IPS-NIHi11 (cell line): ENCODE measurements at regions not wholly inside any gene's neighbourhood (a gene's known extent, or its start where the extent isn't known, plus 50 kb on each side); places are given as distances from the start of the nearest gene placed in this dataset.

Source experiments
- DNase-seq: peaks from one replicate; pipeline ENCODE4 v3.0.0; 2012; ENCODE audit warnings: mixed read lengths, low spot score

DNA sequence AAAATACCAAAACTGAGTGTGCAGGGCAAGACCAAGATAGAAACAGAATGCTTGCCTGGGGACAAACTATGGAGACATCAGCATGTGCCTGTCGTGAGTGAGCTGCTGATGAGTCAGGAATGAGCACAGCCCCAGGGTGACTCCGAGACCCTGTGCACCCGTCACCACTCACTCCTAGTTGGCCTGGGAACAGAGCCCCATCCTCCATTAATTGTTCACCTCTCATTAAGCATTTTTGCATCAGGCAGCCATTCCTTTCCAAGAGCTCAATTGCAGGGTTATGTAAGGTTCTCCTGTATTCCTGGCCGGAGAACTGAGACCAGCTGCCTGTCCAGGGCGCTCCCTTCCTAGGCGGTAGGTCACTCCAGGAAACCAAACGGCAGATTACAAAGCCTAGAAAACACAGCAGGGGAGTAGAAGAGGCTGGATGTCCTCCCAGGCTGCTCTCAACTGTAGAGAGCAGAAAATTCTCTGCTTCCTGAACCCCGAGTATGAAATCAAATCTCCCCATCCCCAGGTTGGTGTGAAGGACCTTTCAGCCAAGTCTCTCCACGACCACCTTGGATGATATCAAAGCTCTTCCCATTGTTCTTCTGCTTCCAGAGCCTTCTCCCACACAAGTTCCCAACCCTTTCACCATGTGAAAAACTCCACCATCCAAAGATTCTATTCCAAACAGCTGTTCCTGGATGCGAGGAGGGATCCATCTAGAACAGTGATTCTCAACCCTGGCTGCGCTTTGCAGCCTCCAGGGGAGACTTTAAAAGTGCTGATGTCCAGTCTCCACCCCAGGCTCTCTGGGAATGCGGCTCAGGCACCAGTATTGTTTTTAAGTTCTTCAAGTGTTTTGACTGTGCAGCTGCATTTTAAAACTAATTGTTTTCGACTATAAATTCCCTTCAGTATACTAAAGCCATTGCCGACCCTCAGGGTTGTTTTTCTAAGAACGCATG, 532.6 kb upstream of the JARID2 start:
- DNase-seq = no peak

DNA sequence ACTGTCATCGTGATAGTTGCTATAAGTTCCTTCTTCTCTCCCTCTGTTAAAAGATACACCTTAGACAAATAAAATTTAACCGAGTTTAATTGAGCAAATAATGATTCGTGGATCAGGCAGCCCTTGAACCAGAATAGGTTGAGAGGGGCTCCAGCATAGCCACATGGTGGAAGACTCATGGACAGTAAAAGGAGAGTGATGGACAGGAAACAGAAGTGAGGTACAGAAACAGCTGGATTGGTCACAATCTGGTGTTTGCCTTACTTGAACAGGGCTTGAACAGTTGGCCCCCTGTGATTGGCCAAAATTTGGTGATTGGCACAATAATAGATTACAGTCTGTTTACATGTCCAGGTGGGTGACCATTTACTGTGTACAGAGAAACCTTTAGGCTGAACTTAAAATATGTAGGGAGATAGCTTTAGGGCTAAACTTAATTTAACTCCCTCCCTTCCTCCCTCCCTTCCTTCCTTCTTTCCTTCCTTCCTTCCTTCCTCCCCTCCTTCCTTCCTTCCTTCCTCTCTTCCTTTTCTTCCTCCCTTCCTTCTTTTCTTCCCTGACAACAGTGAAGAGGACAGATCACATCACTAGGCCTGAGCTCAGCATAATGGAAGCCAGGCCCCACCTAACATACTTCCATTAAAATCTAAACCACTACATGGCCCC, 531.8 kb upstream of the JARID2 start:
- DNase-seq = no peak

DNA sequence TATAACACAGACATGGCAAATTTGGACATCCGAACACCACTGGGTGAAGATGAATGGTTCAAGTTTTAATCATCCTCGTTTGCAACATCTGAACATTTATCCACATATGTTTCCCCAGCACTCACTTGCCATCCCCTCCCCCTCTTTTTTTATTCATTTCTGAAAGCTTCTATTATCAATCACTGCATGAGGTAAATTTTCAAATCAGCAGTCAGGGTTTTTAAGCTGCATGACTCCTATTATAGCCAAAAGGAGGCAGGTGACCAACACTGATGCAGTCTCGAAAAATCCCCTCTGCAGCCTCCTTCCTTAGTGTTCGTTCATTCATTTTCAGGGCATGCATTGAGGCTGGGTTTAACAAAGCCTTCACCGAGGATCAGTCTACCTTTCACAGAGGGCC, 530.8 kb upstream of the JARID2 start:
- DNase-seq = no peak

DNA sequence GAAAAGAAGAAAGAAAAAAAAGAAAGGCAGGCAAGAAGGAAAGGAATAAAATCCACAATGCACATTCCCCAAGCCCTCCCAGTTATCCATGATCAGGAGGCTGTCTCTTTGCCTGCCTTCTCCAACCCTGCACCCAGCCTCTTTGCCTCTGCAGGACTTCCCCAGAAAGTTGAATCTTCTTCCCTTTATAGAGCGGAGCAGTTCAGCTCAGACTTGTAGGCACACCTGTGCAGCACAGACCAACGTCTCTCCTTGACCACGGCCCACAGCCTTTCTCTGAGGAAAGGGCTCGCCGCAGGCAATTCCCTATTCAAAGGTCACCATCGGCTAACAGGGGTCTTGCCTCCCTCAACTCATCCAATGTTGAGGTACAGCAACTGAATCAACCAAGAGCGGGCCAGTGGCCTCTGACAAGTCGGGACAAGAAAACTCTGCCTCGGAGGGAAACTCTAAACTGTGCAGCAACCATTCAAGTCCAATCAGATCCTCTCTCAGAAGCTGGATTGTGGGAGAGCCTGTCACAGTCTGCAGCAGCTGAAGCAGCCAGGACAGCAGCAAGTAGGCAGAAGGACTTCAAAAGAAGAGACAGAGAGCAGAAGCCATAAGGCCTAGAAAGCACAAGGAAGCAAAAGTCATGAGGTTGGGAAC, 529.2 kb upstream of the JARID2 start:
- DNase-seq = no peak

DNA sequence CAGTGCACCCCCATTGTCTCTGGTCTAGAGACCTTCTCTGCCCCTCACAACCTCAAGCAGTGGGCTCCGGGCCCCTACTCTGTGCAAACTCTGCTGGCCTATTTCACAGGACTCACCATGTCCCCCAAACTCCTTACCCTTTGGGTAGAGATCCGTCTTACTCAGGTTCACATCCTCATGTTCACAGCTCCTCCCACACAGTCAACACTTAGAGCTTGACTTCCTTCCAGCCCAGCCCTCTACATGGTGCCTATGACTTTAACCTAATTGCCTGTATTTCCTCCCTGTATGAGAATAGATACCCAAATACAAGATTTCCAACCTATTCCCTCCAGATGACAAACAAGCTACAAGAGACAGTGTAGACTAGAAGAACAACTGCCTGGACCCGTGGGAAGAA, 528.6 kb upstream of the JARID2 start:
- no peak for DNase-seq

DNA sequence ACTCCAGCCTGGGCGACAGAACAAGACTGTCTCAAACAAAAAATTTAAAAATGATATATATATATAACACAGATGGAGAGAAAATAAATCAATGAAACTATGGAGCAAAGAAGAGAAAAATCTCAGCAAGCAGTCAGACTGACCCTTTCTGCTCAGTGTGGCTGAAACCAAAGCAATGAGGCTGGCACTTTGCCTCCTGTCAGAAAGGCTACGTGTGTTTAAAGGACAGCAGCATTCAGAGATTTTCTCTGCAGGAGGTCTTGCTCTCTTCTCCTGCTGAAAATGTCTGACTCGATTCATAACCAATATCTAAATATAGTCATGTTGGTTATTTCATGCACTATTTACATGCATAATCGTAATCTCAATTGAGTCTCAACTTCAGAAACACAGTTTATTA, 527.0 kb upstream of the JARID2 start:
- no peak for DNase-seq

DNA sequence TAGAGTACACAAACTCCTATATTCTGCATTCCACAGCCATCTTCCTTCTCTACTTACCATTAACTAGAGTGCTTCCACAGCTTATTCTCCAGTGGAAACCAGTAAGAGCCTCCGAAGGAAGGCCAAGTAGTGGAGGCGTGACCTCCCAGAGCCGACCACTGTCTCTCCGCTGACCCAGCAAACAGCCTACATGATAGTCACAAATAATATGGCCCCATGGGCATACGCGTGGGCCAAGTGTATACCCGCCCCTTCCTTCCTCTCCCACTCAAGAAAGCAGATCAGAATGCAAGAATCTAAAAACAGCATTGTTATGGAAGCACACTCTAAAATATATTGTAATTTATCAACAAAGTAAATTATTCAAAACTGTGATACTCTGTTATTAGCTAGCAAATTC, 526.6 kb upstream of the JARID2 start:
- DNase-seq = no peak

DNA sequence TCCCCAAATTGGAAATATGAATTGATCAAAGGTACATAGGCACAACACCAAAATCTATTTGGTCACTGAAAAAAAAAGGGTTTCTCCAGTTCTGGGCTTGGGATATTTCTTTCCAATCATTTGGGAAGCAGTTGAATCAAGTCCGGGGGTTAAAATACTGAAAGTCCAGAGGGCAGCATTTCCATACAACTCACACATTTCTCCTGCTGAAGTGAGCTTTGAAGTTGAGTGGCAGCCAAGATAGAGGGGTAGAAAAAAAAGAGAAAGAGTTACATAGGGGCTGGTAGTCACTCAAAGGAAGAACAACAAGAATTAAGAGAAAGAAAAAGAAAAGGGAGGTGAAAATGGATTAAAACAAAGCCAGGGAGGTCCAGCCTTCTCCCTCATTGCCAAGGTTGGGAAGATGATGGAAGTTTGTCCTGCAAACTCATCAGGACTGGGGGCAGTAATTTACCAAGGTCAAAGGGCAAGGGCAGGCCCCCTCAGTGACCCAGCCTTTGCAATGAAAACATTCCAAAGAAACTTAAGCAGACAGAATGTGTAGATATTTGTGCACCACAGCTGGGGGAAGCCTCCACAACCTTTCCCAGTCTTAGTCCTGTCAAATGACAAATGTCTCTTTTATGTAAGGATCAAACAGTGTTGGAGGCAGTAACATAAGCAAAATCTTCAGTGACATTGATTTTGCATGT, 525.3 kb upstream of the JARID2 start:
- DNase-seq = no peak

DNA sequence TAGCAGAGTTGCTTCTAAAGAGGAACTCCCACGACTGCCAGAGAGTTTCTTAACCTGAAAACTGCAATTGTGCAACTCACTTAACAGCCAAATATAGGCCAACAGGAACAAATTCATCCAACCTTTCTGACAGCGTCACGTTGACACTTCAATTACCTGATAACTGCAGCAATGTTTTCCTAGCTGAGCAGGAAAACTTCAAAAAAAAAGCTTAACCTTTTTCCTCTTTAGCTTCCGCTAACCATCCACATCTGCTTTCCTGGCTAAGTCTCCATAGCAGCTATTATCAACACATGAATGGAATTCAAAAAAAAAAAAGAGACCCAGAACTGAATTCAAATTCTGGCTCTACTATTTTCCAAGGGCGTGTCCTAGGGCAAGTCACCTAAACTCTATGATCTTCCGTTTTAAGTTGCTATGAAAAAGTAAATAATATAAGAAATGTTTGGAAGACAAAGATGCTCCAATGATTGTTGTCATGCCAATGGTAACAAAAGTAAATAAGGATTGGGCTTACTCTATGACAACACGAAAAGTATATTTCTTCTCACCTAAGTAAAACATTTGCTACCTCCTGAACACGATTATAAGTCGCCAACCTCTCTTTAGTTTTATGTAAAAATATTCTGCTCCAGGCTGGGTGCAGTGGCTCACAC, 524.6 kb upstream of the JARID2 start:
- no peak for DNase-seq

DNA sequence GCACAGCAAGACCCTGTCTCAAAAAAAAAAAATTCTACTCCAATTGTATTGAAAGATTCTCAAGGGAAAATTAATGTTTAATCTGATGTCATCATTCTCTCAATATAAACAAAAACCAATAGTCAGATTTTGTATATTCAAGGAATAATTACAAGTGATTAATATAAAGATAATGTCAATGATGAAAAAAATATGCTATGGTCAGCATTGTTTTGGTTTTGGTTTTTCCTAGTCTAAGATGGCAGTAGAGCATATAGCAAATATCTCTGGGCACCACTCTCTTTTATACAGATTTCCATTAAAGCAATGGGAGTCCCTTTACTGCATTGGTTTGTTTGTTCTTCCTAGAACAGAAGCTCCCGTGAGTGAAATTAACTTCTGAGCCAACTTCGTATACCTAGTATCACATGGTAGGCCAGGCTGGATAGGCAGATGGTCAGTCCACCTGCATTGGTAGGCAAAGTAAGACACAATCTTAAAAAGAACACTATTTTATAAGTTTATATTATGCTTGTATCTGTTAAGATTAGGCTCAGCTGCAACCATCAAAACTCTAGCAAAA, 523.8 kb upstream of the JARID2 start:
- DNase-seq = no peak

DNA sequence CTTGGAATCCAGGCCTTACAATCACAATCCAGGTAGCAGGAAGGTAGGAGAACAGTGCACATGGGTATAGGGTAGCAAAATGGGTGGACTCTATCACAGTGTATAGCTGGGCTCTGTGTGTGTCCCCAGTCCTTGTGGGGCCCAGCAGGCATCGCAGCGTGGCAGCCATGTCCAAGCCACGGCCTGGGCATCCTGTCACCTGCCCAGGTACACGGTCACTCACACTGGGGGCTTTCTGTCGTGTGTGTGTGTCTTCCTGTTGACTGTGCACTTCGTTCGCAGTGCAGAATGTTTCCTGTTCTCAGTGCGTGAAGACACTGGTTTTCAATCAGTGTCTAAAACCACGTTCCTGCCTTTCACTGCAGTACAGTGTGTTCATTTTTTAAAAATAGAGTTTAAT, 523.2 kb upstream of the JARID2 start:
- no peak for DNase-seq

DNA sequence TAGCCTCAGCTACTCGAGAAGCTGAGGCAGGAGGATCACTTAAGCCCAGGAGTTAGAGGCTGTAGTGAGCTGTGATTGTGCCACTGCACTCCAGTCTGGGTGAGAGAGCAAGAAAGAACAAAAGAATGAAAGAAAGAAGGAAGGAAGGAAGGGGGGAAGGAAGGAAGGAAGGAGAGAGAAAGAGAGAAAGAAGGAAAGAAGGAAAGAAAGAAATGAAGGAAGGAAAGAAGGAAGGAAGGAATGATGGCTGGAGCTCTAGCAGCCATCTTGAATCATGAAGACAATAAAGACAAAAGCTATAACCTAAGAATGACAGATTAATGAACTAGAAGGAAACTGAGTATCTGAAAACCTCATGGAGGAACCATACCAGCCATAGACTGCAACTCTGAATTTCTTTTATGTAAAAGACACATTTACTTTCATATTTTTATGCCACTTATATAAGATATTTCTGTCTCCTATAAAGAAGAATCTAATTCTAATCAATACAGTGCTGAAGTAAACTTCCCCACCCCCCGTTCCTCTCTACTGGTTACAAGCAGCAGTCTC, 522.3 kb upstream of the JARID2 start:
- DNase-seq = no peak

DNA sequence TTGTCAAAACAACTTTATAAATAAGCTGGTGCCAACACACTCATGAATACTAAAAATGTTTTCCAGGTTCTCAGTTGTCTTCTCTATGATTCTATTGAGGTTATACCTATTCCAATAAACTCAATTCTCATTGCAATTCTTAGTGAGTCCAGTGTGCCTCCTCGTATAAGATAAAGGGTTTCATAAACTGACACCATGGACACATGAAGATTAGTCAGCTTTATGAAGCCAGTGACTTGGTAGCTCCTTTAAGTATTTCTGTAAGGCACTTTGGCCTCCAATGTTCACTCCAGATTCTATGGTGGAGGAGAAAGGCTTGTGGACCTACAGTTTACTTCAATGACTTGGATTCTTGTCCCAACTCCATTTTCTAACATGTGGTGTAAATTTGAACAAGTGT, 521.3 kb upstream of the JARID2 start:
- DNase-seq = no peak

DNA sequence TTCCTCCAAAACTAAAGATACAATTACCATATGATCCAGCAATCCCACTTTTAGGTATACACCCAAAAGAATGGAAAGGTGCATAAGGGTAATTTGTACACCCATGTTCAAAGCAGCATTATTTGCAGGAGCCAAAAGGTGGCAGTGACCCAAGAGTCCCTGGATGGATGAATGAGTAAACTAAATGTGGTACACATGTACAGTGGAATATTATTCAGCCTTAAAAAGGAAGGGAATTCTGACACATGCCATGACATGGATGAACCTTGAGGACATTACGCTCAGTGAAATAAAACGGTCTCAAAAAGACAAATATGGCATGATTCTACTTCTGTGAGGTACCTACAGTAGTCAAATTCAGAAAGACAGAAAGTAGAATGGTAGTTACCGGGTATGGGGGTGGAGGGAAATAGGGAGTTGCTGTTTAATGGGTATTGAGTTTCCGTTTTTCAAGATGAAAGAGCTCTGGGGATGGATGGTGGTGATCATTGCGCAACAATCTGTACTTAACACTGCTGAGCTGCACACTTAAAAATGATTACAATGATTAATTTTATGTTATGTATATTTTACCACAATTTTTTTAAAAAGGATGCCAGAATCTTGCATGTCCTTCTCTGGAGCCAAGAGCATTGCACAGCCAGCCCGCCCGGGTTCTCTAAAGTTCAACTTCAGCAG, 518.9 kb upstream of the JARID2 start:
- no peak for DNase-seq

DNA sequence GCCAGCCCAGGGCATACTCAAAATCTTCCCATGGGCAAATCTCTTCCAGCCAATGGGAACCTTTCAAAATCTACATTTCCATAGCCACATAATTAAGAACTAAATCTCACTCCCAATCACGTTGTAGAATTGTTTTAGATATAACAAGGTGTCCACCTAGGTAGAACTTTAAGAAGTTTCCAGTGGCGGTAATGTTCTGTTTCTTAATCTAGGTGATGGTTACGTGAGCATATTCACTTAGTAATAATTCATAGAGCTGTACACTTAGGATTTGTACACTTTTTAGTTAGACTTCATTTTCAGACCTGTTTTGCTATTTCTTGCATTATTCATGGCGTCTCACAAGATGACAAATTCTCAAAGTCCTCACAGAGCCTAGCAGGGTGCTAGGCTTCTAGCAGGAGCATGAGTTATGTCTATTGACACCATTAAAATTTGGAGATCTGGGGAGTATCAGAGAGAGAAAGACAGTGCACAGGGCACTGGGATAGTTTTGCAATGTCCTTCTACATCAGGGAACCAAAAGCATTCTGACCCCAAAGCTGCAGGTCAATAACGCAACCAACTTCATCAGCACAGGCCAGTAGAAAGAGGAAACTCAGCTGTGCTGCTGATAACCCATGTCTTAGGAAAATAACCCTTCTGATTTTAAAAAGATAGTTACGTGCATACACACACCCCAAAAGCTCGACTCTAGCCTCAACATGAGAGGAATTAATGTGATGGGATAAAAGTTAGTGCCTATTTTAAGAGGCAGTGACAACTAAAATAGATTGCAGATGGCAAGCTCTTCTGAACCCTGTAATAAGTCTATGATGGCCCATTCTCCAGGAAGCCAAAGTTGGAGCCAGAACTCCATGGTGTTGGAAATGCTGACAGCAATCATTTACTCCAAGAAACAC, 518.1 kb upstream of the JARID2 start:
- no peak for DNase-seq

DNA sequence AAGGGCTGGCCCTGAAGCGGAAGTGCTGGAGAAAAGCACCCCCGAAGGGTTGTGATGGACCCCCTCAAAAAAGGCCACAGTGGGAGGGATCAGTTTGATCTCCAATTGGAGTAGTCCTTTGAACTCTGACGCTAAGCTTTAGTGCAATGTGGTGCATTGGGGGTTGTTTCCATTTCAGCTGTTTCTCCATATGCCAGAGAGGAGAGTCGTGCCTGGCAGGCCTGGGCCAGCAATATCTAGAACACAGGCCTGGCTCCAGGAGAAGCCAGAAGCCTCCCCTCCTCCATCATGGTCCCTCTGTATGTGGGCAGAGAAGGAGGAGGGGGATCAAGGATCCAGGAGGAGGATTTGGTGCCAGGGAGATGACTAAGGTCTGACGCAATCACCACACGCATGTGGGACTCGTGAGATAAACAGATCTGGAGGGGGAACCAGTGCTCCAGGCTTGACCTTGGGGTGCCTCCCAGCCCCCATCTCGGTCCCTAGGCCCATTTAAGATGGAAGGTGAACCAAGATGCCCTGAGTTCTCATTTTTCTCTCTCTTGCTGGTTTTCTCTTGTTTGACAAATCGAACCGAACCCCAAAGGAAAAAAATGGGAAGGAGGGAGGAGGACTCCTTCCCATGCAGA, 517.4 kb upstream of the JARID2 start:
- no peak for DNase-seq

DNA sequence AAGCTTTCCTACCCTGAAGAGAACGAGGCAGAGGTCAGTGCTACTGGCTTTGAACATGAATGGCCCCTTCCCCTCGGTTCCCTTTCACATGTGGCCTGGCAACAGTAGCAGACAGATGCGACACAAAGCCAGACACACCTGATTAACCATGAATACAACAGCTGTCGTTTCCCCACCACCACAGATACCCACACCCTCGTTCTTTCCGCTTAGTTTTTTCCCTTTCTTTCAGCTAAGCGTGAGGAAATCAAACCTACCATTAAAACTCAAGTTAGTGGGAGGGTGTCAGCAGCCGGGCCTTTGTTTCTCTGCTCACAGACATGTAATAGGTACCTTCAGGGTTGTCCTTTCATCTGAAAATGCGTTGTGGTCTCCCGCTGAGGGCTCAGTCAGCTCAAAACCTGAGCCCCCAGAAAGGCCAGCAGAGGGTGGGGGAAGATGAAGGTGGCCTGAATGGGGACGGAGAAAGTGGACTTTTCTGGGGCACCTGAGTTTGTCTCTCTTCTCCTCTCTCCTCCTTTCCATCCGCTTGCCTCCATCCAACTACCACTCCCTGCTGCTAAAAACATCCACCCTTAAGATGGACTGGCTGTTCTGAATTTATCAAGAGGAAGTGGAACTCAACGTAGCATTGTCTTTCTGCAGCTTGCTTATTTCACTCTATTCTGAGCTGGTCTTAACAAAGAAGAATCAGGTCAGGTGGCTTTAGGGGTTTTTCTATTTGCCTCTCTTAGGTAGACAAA, 516.6 kb upstream of the JARID2 start:
- no peak for DNase-seq

DNA sequence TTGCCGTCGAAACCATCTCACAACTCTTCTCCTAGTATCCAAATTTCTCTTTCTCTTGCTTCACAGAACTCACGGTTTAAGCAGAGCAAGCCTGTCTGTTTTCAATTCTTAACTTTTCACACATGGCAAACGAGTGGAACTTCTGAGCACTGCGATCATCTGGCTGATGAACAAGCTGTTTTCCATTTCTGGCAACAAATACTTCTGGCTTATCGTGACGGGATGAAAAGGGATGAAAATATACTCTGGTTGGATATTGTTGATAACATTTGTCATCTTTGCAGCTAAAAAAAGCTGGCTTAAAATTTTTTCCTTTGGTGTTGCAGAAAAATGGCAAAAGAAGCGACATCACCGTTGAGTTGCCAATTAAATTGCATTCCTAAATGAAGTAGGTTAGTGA, 515.2 kb upstream of the JARID2 start:
- no peak for DNase-seq
